Posterior vena cava (tissue), 2 donors: ENCODE measurements at regions not wholly inside any gene's neighbourhood (a gene's known extent, or its start where the extent isn't known, plus 50 kb on each side); places are given as distances from the start of the nearest gene placed in this dataset.

Source experiments
- DNase-seq: peaks from one replicate; pipeline ENCODE4 v3.0.0-alpha.2; 2020; ENCODE audit warnings: low spot score
- intact Hi-C, 2 donors: fragments of 100-400 bp; cut with DNase I; formaldehyde crosslinking; loops; one replicate each; pipeline versions ENCODE4 v1.14.1 to v1.14.2; 2022 to 2023
- donor health status: DM: yes; HTN: yes; CAD: no.
- donor health status: DM: yes; HTN: yes; CAD: no.

GRCh38 chr12:67370979-67371378, 101.8 kb downstream of the CAND1 start:
- intact Hi-C loops, result no loop called here
- DNase-seq, result no peak

- intact Hi-C loops, result no loop called here
- DNase-seq, result no peak
These were observed 107.9 kb downstream of the CAND1 start for GRCh38 chr12:67377021-67377420.

- DNase-seq, result no peak
- intact Hi-C loops, result no loop called here
These were observed 108.4 kb downstream of the CAND1 start for GRCh38 chr12:67377541-67377940.

GRCh38 chr12:67382241-67382871, 113.2 kb downstream of the CAND1 start:
- no peak for DNase-seq
- intact Hi-C loops, result no loop called here

- no peak for DNase-seq
- intact Hi-C loops, result no loop called here
These were observed 117.9 kb downstream of the CAND1 start for GRCh38 chr12:67386869-67387565.

GRCh38 chr12:67388331-67389138, 119.4 kb downstream of the CAND1 start:
- intact Hi-C loops, result no loop called here
- DNase-seq, result no peak

GRCh38 chr12:67390273-67390672, 121.1 kb downstream of the CAND1 start:
- intact Hi-C loops, result no loop called here
- DNase-seq, result no peak

GRCh38 chr12:67391034-67391433, 121.9 kb downstream of the CAND1 start:
- intact Hi-C loops, result no loop called here
- DNase-seq, result no peak

- intact Hi-C loops, result no loop called here
- no peak for DNase-seq
These were observed 122.5 kb downstream of the CAND1 start for GRCh38 chr12:67391656-67392055.

GRCh38 chr12:67394550-67394949, 125.4 kb downstream of the CAND1 start:
- intact Hi-C loops, result no loop called here
- DNase-seq, result peak; percentile 86

- DNase-seq, result no peak
- intact Hi-C loops, result no loop called here
These were observed 131.6 kb downstream of the CAND1 start for GRCh38 chr12:67400742-67401141.

GRCh38 chr12:67410246-67410645, 141.1 kb downstream of the CAND1 start:
- intact Hi-C loops, result no loop called here
- no peak for DNase-seq

- intact Hi-C loops, result no loop called here
- no peak for DNase-seq
These were observed 141.5 kb downstream of the CAND1 start for GRCh38 chr12:67410667-67411067.

GRCh38 chr12:67411562-67411961, 142.4 kb downstream of the CAND1 start:
- intact Hi-C loops, result no loop called here
- no peak for DNase-seq

GRCh38 chr12:67413577-67413976, 144.4 kb downstream of the CAND1 start:
- DNase-seq, result no peak
- intact Hi-C loops, result no loop called here

- intact Hi-C loops, result no loop called here
- no peak for DNase-seq
These were observed 145.0 kb downstream of the CAND1 start for GRCh38 chr12:67414011-67414715.

GRCh38 chr12:67415473-67415872, 146.3 kb downstream of the CAND1 start:
- no peak for DNase-seq
- intact Hi-C loops, result no loop called here

GRCh38 chr12:67419810-67420209, 150.7 kb downstream of the CAND1 start:
- intact Hi-C loops, result loop anchor here in 1 of 2 donors (10.0 kb wide), 1 partner anchor 525 kb away; no protein-coding TSS in a partner anchor
- DNase-seq, result no peak

- DNase-seq, result no peak
- intact Hi-C loops, result loop anchor here in 1 of 2 donors (10.0 kb wide), 1 partner anchor 524 kb away; no protein-coding TSS in a partner anchor
These were observed 151.3 kb downstream of the CAND1 start for GRCh38 chr12:67420506-67420905.

- no peak for DNase-seq
- intact Hi-C loops, result loop anchor here in 1 of 2 donors (10.0 kb wide), 1 partner anchor 523 kb away; no protein-coding TSS in a partner anchor
These were observed 152.9 kb downstream of the CAND1 start for GRCh38 chr12:67422081-67422480.
